ENCODE measurements at regions not wholly inside any gene's neighbourhood (a gene's known extent, or its start where the extent isn't known, plus 50 kb on each side); places are given as distances from the start of the nearest gene placed in this dataset.

DNA sequence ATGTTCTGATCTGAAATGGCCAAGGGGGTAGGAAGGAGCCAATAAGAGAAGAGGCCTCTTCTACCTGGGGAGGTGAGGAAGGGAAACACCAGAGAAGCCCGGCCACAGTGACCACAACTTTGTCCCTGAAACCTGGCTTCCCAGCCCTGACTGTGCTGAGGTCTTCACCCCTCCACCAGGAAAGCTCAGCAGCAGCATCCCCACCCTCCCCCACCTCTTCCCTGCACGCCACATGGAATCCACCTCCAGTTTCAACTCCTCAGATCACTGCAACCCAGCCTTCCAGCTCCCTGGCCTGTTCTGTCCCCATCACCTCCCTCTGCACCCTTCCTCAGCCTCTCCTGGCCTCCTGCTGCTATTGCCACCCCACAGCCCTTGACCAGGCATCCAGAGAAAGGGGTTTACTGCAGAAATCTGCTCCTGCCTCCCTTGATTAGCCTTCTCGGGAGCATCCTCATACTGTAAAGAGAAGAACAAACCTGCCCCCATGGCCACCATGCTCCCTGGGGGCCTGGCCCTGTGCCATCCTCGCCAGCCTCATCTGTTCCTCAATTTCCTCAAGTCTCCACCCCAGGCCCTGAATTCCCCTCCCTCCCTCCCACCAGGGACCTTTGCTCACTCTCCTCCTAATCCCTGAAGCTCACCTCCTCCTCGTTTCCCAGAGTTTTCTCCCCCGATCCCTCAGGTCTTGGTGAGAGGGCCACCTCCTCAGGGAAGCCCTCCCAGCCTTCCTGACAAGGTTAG, 450.9 kb downstream of the MATN1 start:
- no peak for DNase-seq (ENCODE audit: low read depth, low spot score)

DNA sequence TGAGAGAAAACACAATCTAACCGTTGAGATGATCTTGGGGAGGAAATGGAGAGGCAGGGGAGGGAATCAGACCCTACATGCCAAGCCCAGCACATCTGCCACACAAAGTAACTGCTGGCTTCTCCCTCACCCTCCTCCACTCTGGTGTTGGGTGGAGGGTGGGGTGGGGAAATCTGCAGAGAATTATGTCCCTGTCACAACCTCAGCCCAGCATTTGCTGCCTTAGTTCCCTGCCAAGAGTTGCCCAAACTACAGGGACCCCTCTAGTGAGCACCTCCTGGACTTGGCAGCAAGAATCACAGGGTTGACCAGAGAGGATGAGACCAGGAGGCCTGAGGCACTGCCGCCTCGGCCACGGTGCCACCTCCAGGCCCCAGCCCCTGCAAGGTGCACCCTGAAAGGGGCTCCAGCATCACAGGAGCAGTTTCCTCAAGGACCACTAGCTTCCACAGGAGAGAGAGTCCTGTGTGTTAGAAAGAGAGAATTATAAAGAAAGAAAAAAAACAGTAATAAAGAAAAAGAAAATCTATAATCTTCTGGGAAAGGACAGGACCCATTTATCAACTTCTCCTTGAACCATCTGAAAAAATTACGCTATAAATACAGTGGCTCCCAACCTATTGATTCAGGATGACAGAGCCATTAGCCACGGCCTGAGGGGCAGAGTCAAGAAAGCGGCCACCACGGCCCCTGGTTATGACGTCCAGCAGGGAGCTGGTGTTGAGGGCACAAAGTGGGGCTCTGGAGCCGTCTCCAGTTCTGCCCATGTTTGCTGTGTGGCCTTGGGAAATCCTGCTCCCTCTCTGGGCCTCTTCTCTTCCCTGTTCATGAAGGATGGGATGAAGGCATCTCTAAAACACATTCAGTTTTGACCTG, 451.7 kb downstream of the MATN1 start:
- DNase-seq (ENCODE audit: low read depth, low spot score), result no peak

DNA sequence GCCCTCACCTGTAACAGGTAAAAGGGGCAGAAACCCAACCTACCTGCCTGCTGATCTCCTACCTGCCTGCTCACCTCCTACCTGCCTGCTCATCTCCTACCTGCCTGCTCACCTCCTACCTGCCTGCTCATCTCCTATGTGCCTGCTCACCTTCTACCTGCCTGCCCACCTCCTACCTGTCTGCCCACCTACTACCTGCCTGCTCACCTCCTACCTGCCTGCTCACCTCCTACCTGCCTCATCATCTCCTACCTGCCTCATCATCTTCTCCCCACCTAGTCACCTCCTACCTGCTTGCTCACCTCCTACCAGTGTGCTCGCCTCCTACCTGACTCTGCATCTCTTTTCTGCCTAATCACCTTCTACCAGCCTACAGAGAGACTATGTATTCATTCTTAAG, 452.9 kb downstream of the MATN1 start:
- no peak for DNase-seq (ENCODE audit: low read depth, low spot score)

DNA sequence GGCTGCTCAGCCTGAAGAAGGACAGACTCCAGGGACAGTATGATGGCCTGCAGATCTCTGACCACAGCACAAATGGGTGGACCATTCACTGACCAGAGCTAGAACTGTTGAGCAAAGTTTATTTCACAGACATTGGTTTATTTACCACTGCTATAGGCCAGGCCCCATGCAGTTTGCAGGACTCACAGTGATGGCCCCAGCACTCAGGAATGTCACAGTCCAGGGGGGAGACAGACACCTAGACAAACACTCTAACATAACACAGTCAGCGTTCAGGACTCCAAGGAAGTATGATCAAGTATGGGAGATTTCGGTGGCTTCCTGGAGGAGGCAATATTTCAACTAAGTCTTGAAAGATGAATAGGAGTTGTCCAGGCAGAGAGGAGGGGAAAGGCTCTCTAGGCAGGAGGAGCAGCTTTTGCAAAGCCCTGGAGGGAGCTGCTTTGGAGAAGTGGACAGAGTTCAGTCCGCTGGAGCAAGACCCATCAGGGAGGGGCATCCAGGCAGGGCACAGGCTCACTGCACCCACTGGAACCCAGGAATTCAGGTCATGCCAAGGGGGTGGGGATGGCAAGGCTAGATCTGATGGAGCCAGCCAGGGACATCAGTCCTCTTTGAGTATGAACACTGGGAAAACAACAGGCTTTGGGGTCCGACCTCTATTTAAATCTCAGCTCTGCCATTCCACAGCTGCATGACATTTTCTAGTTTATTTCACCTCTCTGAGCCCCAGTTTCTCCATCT, 454.3 kb downstream of the MATN1 start:
- DNase-seq (ENCODE audit: low read depth, low spot score), result no peak

DNA sequence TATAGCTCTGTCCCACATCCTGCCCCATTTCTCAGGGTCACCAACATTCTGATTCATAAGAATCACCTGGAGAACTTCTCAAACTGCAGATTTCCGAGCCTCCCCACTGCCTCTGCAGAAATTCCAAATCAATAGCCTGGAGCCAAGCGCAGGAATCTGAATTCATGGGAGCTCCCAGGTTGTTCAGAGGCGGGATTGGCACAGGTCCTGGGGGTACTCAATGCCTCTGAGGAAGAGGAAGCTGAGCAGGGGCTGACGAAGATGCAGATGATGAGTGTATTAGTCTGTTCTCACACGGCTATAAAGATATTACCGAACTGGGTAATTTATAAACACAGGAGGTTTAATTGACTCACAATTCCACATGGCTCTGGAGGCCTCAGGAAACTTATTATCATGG, 455.5 kb downstream of the MATN1 start:
- no peak for DNase-seq (ENCODE audit: low read depth, low spot score)

DNA sequence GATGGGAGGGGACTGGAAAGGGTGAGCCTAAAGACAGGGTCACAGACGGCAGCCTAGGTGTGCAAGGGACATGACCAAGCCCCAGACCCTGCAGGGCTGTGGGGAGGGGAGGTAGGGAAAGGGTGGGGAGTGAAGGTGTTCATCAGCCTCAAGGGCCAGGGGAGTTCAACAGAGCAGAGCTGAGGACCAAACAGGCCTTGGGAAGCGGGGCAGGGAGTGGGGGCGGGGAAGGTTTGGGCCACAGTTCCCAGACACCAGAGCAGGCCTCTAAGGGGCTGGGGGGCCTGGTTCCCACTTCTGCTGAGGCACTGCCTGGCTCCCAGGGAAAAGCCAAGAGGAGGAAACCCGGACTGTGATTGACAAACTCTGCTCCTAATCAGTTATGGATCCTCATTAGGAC, 456.3 kb downstream of the MATN1 start:
- DNase-seq (ENCODE audit: low read depth, low spot score), result no peak

DNA sequence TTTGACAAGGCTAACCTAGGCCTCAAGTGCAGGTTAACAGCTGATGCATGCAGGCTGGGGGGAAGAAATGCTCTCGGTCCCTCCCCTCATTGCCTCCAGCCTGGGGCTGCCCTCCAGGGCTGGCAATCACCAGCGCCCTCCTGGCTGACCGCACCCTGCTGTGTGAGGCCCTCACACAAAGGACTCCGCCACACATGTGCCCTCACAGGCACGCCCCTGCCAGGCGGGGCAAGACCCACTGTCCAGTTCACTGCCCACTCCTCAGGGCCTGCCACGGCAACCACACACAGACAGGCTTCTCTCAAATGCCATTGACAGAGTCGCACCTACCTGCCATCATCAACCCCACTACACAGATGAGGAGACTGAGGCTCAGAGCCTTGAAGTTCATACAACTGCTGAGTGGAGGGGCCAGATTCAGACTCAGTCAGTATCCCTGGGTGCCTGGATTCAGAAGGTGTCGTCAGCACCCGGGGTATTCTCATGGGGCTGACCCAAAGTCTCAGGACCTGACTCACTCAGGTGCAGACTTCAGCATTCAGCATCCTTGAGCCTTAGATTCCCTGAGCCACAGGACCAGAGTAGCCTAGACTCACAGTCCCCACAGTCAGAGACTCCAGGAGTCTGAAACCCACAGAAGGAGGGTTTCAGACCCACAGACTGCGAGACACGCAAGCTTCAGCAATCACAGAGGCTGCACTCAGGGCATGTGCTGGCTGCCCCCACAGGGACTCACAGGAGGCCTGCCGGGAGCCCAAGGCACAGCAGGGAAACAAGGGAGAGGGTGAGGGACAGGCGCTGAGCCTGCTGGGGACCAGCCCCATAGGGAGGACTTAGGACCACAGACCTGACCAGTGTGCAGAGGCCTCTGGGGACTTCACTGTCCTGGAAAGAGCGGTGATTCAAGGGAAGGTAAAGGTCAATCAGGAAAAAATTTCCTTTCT, 458.0 kb downstream of the MATN1 start:
- DNase-seq (ENCODE audit: low read depth, low spot score), result no peak

DNA sequence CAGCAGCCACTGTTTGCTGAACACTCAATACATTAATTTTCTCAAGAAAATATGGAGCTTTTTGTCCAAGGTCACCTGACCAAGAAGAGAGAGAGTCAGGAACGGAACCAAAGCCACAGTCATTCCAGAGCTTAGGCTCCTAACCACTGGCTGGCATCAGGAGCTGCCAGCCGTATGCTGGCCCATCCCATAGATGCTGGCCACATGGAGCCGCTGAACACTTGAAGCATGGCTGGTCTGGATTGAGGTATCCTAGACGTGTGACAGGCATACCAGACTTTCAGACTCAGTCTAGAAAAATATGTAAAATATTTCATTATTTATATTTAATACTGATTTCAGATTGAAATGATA, 458.7 kb downstream of the MATN1 start:
- no peak for DNase-seq (ENCODE audit: low read depth, low spot score)

DNA sequence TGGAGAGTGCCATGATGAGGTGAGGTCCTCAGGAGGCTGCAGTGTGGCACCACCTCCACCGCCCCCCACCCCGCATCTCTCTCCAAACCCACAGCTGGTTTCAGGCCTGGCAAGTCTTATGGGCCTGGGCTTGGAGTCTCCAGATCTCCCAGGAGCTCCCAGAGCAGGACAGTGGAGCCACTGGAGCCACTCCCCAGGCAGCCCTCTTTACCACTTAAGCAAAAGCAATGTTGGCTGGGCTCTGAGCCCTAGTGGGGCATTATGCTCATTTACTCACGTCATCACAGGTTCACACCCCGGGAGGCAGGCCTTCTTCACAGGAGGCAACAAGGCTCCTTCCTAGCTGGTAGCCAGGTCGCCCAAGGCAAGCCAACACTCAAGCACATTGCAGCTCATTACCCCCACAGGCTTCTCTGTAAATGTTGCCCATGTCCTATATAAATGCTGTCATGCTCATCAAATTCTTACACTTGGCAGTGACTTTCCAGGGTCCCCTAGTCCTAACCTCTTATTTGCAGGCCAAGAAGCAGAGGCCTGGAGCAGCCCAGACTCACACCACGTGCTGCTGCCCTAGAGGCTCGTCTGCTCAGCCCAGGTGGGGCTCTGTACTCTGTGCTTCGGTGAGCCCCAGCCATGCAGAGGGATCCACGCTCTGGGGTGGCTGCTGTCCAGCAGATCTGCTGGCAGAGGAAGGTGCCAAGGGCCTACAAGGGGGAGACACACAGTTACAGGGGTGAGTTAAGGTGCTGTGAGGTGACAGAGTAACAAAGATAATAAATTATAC, 459.3 kb downstream of the MATN1 start:
- DNase-seq (ENCODE audit: low read depth, low spot score), result no peak

DNA sequence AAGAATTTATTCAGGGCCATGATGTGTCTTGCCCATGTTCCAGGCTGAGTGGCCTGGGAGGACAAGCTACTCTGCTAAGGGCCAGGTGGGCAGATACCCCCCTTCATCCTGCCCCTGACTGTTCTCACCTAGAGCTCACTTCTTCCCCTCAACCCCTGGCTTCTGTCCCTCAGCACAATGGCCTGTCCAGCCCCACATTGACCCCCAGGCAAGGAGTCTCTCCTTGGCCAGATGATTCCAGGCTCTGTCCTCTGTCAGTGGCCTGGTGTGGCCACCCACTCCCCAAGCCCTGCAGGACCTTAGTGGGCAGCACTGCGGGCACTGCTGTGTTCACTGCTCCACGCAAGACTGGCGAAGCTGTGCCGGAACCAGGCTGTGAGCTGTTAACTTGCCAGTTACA, 460.0 kb downstream of the MATN1 start:
- DNase-seq (ENCODE audit: low read depth, low spot score), result no peak

DNA sequence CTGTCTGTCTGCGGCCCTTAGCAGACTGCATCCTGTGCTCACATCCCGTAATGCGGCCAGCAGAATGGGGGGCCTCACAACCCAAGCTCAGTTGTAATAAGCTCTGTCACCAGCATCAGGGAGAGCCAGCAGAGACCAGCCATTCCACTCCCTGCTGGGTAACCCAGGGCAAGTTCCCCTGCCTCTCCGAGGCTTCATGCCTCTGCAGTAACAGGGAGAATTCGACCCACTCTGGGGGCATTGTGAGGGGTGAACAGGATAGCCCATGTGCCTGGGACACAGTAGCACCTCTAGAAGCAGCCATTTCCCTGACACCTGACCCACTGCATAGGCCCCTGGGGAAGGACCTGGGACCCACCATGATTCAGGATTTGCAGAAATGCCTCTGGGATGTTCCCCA, 461.2 kb downstream of the MATN1 start:
- DNase-seq (ENCODE audit: low read depth, low spot score), result no peak

DNA sequence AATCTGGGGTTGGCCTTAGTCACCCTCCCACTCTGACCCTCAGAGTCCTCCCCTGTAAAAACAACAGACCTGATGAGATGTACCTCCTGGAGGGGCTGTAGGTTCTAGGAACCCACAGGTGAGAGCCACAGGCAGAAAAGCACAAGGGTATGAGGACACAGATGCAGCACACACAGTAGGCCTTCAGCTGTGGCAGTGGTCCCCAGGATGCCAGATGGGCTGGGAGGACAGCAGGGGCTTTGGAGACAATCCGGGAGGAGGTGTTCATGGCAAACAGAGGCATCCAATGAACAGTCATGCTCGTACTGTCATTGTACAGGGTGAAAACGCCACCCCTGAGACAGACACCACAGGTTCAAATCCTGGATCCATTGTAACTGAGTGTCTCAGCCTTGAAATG, 463.1 kb downstream of the MATN1 start:
- DNase-seq (ENCODE audit: low read depth, low spot score), result no peak

DNA sequence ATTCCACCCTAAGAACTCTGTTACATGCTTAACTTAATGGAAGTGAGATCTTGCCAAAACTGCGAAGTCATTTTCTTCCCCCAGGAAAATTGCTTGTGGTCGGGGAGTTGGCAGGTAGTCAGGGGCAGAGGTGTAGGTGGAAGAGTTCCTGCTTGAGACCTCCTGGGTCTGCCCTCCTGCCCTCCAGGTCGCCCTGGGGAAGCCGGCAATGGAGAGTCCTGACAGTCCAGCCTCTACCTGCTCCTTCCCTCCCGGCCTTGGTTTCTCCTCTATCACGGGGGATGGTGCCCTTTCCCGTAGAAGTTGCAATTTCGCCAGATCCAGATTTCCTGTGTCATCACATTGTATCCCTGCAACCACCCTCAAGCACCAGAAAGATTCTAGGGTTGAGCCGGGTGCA, 463.8 kb downstream of the MATN1 start:
- DNase-seq (ENCODE audit: low read depth, low spot score), result no peak

DNA sequence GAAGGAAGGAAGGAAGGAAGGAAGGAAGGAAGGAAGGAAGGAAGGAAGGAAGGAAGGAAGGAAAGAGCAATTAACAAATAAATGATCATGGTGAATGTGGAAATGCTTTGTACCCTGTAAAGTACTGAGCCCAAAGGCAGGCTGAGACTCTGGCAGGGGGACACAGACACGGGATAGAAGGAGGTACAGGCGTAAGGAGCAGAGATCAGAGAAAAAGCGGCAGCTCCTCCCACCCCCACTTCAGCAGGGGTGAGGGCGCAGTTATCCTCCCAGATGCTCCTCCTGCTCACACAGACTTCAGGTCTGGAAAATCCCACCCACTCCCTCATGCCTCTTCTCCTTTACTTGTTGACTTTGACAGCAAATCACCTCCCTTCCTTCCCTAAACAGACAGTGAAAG, 464.5 kb downstream of the MATN1 start:
- no peak for DNase-seq (ENCODE audit: low read depth, low spot score)

DNA sequence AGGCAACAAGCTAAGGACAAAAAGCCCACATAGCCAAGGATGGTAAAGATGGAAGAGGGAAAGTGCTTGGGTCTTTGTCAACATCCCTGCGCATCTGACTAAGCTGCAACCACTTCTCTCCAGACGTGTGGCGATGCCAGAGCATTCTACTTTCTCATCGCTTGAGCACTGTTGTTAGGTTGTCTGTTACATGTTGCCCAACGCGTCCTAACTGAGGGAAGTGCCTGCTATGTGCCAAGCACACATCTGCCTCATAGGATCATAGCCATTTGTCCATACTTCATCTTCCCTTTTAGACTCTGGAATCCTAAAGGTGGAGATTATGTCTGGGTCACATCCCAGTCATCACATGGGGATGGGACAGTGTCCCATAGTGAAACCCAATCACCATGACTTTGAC, 464.9 kb downstream of the MATN1 start:
- DNase-seq (ENCODE audit: low read depth, low spot score), result no peak

DNA sequence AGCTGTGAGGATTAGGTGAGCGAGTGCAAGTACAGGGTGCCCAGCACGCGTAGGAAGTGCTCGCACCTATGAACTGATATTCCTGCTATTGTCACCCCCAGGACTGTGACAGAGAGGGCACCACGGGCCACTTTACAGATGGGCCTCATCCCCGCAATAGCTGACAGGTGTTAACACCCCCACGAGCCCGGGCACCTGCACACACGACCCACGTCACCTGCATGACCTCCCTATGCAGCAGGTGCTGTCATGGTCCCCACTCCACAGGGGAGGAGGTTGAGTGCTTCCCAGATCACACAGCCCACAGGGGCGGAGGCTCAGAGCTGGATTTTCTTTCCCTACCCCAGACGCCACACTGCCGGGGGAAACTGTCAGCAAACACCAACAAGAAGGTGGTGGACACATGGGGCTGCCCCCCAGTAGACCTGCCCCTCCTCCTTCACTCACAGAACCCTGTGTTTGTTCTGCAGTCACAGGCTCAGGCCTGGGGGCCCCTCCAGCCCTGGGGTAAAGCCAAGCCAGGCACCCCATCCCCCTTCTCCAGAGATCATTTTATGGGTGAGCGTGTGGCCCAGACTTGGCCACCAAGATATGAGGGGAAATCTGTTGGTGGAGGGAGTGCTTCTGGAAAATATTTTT, 465.5 kb downstream of the MATN1 start:
- no peak for DNase-seq (ENCODE audit: low read depth, low spot score)

DNA sequence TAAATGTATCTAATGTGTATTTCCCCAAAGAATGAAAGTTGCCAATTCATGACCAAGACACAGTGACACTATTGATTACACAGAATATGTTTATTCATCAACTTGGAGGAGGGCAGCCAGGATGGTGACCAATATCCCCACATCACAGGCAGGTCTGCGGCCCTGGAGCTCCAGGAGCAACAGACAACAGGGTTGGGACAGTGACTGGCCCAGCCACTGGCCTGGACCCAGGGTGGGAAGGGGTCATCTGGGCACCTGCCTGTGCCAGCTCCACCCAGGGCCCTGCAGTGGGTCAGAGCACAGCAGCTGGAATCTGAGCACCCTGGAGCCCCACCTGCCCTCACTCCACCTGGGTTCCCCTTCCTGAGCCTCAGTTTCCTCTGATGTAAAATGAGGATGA, 466.1 kb downstream of the MATN1 start:
- DNase-seq (ENCODE audit: low read depth, low spot score), result no peak

DNA sequence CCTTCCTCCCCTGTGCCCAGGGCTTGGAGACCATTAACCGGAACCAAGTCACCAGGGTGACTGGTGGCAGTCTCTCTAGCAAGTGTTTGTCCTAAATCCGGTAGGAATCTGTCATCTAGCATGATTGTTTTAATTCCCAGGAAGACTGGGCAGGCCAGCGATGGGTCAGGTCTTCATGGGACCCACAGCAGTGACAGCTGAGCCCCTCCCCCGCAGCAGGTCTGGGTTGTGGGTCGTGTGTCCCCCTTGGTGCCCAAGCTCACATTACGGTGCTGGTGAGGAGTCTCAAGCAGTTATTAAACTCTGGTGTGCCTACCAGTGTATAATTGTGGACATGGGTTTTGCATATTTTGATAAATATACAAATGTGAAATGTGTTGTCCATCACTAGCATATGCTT, 466.5 kb downstream of the MATN1 start:
- DNase-seq (ENCODE audit: low read depth, low spot score), result no peak

DNA sequence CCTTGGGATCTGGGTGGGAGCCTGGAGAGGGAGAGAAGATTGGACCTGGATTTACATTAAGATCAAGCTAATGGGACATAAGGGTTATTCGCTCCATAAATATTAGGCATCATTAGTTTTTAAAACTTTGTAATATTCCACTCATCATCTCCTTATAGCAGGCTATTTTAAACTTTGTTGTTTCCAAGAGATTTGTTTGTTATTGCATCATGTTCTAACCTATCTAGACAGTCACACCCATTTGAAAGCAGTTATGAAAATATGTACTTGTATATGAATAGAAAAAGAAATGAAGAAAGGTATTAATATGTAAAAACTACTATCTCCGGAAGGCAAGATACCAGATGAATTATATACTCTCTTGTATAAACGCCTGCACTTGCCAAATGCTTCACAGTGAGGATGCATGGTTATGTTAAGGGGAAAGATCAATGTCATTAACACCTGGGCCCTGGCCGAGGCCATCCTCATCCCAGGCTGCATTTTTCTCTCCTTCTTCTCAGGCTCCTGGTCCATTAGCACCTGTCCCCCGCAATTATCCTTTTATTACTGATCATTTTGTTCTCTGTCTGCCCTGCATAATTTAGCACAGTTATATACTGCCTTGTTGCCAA, 468.2 kb downstream of the MATN1 start:
- DNase-seq (ENCODE audit: low read depth, low spot score), result no peak
